ENCODE measurements at regions not wholly inside any gene's neighbourhood (a gene's known extent, or its start where the extent isn't known, plus 50 kb on each side); places are given as distances from the start of the nearest gene placed in this dataset.

- Histone ChIP-seq H3K4me1 (ENCODE audit: insufficient read depth, low read length, poor library complexity, severe bottlenecking) (no peaks in the 10 kb centered on the region), H3K9me3 (ENCODE audit: low read depth, low read length, poor library complexity, severe bottlenecking) (no peaks in the 10 kb centered on the region), H3K4me3 (ENCODE audit: low read depth, low read length, poor library complexity, severe bottlenecking) (no peak overlapping the region), H3K36me3 (ENCODE audit: insufficient read depth, low read length, poor library complexity, severe bottlenecking) (no peaks in the 10 kb centered on the region), H3K27me3 (replicated peaks; ENCODE audit: insufficient read depth, low read depth, low read length, poor library complexity) (no peaks in the 10 kb centered on the region), H3K27ac (ENCODE audit: low read depth, low read length, poor library complexity, severe bottlenecking) (no peak overlapping the region)
- no peak for DNase-seq (ENCODE audit: low spot score)
- TF ChIP-seq EZH2 (IDR thresholded peaks at IDR 0.05; ENCODE audit: borderline replicate concordance, low read depth, low read length, poor library complexity, severe bottlenecking) (no peak), CTCF (conservative IDR thresholded peaks at IDR 0.05; ENCODE audit: low read depth, low read length) (no peak)
- BruUV-seq (replicated peaks), result no TSS peak
- CTCF ChIA-PET, result no interaction called here
- POLR2A ChIA-PET (ENCODE audit: low non-redundant PET), result no interaction called here
- intact Hi-C loops (cut with micrococcal nuclease; ENCODE audit: unreplicated experiment), result no loop called here
Measured at GRCh38 chr2:143877876-143878530, 641.9 kb downstream of the ZEB2 start.

- Histone ChIP-seq H3K9me3 (ENCODE audit: low read depth, low read length, poor library complexity, severe bottlenecking) (peaks cover 3% of the 10 kb centered on the region), H3K4me1 (ENCODE audit: insufficient read depth, low read length, poor library complexity, severe bottlenecking) (no peaks in the 10 kb centered on the region), H3K27ac (ENCODE audit: low read depth, low read length, poor library complexity, severe bottlenecking) (no peak overlapping the region), H3K4me3 (ENCODE audit: low read depth, low read length, poor library complexity, severe bottlenecking) (no peak overlapping the region), H3K27me3 (replicated peaks; ENCODE audit: insufficient read depth, low read depth, low read length, poor library complexity) (no peaks in the 10 kb centered on the region), H3K36me3 (ENCODE audit: insufficient read depth, low read length, poor library complexity, severe bottlenecking) (no peaks in the 10 kb centered on the region)
- ChIA-PET POLR2A (ENCODE audit: low non-redundant PET) (no interaction called here), CTCF (no interaction called here)
- no peak for DNase-seq (ENCODE audit: low spot score)
- no peak for TF ChIP-seq CTCF (conservative IDR thresholded peaks at IDR 0.05; ENCODE audit: low read depth, low read length)
- intact Hi-C loops (cut with micrococcal nuclease; ENCODE audit: unreplicated experiment), result no loop called here
- no TSS peak for BruUV-seq (replicated peaks)
Measured at GRCh38 chr2:143877056-143877455, 642.9 kb downstream of the ZEB2 start.

GRCh38 chr2:143875295-143876233 is 644.4 kb downstream of the ZEB2 start:
- no peaks in the 10 kb centered on the region for H3K36me3 ChIP-seq (ENCODE audit: insufficient read depth, low read length, poor library complexity, severe bottlenecking)
- intact Hi-C loops (cut with micrococcal nuclease; ENCODE audit: unreplicated experiment), result no loop called here
- no peaks in the 10 kb centered on the region for H3K27me3 ChIP-seq (replicated peaks; ENCODE audit: insufficient read depth, low read depth, low read length, poor library complexity)
- ChIA-PET CTCF (no interaction called here), POLR2A (ENCODE audit: low non-redundant PET) (no interaction called here)
- BruUV-seq (replicated peaks), result no TSS peak
- H3K4me1 ChIP-seq (ENCODE audit: insufficient read depth, low read length, poor library complexity, severe bottlenecking), result no peaks in the 10 kb centered on the region
- no peak overlapping the region for H3K4me3 ChIP-seq (ENCODE audit: low read depth, low read length, poor library complexity, severe bottlenecking)
- no peak for DNase-seq (ENCODE audit: low spot score)
- TF ChIP-seq EZH2 (IDR thresholded peaks at IDR 0.05; ENCODE audit: borderline replicate concordance, low read depth, low read length, poor library complexity, severe bottlenecking), result no peak
- no peak for TF ChIP-seq CTCF (conservative IDR thresholded peaks at IDR 0.05; ENCODE audit: low read depth, low read length)
- no peak overlapping the region for H3K27ac ChIP-seq (ENCODE audit: low read depth, low read length, poor library complexity, severe bottlenecking)
- peaks cover 18% of the 10 kb centered on the region for H3K9me3 ChIP-seq (ENCODE audit: low read depth, low read length, poor library complexity, severe bottlenecking)
